ENCODE measurements at regions not wholly inside any gene's neighbourhood (a gene's known extent, or its start where the extent isn't known, plus 50 kb on each side); places are given as distances from the start of the nearest gene placed in this dataset.
A peak's percentile ranks its signal among the peaks of the same experiment; 100 is the strongest.

GRCh38 chr15:31151301-31152233 lies 50.0 kb upstream of the TRPM1 start:
- DNase-seq: no peak

- no peak for DNase-seq
Observed at GRCh38 chr15:31153531-31153930, 52.0 kb upstream of the TRPM1 start.

- DNase-seq: no peak
Observed at GRCh38 chr15:31155151-31155550, 53.6 kb upstream of the TRPM1 start.

GRCh38 chr15:31156226-31156625 lies 54.7 kb upstream of the TRPM1 start:
- no peak for DNase-seq

DNA sequence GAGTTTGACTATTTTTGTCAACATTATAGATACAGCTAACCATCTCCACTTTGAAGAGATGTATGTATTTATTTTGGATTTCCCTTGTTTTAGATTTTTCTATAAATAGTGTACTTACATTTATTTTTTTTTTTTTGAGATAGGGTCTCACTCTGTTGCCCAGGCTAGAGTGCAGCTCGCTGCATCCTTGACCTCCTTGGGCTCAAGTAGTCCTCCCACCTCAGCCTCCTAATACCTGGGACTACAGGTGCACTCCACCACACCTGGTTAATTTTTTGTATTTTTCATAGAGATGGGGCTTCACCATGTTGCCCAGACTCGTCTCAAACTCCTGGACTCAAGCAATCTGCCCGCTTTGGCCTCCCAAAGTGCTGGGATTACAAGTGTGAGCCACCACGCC lies 55.3 kb upstream of the TRPM1 start:
- no peak for DNase-seq

- peak in 1 of 3 experiments; percentile 29 for DNase-seq
Observed at GRCh38 chr15:31157644-31158069, 56.1 kb upstream of the TRPM1 start.

DNA sequence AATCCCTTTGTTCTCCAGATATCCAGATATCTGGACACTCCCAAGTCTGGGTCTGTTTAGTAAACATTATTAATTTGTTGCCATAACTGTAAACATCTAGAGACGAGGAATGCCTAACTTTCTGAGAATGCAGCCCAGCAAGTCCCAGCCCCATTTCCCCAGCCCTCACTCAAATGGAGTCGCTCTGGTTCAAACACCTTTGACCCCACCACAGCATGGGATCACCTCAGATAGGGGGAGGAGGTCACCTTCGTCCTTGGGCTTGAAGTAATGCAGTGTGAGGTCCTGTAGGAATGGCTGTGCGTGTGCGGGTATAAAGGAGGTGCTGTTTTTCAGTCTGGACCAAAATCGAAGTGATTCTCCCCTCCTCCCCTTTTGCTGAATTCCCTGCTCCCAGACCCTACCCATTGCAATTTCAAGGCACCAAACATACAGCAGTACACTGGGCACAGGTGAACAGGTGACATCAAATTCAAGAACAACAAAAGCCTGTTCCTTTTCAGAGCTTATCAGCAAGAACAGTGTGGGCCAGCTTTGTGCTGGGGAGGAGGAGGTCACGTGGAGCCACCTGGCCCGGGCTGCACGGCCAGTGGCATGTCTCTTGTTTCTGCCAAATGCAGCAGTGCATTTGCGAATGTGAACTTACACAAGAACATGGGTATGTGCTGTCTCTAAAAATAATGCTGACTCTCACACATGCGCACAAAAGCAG lies 57.5 kb upstream of the TRPM1 start:
- no peak for DNase-seq

- DNase-seq: no peak
Observed at GRCh38 chr15:31159837-31160236, 58.3 kb upstream of the TRPM1 start.

- no peak for DNase-seq
Observed at GRCh38 chr15:31160297-31160696, 58.8 kb upstream of the TRPM1 start.

- no peak for DNase-seq
Observed at GRCh38 chr15:31160740-31161495, 59.4 kb upstream of the TRPM1 start.

DNA sequence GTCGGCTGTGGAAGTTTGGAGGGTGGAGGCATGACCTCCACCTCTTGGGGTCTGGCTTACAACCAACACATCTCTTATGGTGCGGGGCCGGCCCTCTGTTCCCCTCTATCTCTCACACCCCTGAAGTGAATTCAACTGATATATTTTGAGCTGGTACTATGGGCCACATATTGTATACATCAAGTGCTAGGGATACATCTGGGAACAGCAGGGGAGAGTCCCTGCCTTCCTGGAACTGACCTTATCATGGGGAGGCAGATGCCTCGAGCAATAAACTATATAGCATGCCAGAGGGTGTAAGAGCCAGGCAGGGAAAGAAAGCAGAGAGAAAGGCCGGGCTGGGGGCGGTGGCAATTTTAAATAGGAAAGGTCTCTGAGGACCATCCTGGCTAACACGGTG lies 60.4 kb upstream of the TRPM1 start:
- no peak for DNase-seq

DNA sequence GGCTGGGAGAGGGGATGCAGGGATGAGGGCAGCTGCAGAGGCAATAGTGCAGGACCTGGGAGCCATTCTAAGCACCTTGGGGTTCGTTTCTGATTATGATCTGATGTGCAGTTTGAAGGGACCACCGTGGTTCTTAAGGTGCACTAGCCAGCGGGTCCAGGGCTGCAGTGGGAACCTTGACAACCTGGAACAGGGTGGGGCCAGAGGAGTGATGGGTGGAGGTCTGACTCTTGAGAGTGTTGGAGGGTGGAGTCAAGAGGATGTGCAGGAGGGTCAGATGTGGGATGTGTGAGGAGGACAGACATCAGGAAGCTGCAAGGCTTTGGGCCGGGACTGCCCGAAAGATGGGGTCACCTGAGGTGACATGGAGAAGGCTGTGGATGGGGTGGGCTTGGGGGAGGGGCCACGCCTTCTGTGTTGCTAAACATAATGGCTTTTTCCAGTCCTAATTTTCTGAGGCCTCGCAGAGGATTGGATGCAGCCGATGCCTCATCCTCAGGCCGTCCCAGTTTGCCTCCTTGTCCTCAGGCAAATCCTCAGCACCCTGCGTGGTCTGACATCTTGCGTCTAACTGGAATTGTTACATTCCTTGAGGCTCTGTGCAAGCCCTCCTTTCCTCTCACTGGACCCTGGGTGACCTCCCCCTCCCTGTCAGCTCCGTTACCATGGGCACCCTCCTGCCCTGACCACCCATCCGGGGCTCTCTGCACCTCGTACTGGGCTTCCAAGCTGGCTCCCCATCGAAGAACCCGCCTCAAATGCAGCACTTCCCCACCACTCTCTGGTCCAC lies 61.4 kb upstream of the TRPM1 start:
- DNase-seq: no peak

DNA sequence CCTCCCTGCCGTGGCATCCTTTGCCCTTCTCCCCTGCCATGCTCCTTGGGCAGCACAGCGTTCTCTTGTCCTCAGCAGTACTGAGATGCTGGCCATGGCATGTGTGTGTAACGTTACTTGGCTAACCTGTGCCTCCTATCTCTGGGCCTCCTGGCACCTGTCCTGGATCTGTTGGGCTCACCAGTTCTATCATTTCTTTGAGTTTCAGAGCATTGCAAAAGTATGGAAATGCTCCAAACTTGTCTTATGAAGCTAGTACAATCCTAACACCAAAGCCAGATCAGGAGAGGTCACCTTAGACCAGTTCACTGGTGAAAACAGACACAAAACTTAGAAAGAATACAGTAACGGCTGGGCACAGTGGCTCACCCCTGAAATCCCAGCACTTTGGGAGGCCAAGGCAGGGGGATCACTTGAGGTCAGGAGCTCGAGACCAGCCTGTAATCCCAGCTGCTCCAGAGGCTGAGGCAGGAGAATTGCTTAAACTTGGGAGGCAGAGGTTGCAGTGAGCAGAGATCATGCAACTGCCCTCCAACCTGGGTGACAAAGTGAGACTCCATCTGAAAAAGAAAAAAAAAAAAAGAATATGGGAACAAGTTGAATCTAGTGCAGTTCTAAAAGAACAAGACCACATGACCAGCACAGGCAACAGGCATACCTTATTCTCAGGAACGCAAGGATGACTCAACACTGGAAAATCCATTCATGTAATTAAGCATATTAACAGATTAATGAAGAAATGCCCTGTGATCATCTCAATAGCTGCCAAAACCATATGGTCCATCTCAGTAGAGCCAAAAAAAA lies 62.4 kb upstream of the TRPM1 start:
- no peak for DNase-seq

- DNase-seq: no peak
Observed at GRCh38 chr15:31164573-31164912, 63.0 kb upstream of the TRPM1 start.

GRCh38 chr15:31169558-31169957 lies 68.0 kb upstream of the TRPM1 start:
- DNase-seq: no peak

DNA sequence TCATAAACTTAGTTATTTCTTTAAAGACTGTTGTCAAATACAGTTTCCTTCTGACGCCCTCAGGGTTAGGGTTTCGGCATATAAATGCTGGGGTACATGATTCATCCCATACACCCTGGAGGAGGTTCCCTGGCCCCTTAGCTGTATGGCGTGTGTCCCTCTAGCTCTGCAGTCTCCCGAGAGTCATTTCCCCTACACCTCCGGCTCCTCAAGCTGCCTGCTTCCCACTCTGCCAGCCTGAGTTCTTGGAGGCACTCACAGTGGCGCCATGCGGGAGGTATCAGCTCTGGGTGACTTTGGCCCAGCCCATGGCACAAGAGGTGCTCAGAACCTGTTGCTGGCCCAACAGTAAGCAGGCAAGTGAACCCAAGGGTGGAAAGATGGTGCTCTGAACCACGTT lies 70.2 kb upstream of the TRPM1 start:
- DNase-seq: no peak

DNA sequence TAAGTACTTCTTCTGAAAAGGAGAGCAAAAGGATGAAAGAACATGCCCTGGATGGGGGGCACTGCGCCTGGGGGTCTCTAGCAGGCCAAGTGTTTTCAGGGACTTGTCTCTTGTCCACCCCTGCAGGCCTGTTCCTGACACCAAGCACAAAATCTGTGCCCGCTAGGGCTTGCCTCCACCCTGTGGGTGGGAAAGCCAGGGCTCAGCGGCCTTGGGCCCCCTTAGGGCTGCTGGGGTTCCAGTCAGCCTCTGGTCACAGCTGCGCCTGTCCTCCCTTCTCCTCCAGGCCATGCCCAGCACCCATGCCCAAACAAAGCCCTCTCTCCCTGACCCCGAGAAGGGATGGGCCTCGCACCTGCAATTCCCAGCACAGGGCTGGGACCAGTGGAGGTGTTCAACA lies 71.1 kb upstream of the TRPM1 start:
- DNase-seq: no peak

- no peak for DNase-seq
Observed at GRCh38 chr15:31173790-31174450, 72.4 kb upstream of the TRPM1 start.

- DNase-seq: no peak
Observed at GRCh38 chr15:31175484-31175883, 74.0 kb upstream of the TRPM1 start.

DNA sequence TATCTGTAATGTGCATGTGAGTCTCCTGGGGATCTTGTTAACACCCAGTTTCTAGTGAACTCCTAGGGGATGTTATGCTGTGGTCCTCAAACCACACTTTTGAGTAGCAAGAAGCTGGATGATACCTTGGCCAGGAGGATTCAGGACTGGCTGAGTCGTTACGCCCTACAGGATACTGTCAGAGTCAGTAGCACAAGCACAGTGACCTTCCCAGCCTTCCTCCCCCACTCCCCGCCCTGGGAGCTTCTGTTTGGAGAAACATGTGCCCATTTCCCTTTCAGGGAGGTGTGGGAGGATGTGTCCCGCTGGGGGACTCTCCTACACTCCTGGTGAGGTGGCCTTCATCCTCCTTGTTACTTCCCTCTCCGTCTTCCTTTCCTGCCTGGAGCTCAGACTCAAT lies 76.4 kb upstream of the TRPM1 start:
- no peak for DNase-seq

DNA sequence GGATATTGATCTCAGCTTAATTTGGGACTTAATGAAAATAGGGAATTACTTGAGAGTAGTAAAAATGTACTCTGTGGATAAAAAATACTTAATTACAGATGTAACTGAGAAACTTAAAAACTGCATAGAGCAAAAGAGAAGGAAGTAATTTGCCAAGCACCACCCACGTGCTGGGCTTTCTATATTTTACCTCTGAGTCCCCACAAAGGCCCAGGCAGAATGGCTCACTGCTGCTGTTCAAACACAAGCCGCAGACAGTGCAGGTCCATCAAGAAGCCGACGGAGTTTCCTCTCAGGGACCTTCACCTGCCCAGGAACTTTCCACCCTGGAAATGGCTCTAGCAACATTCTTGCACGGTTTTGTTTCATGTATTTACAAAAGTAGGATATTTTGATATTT lies 77.2 kb upstream of the TRPM1 start:
- DNase-seq: no peak

All from NCI-H1417 (cell line).